Upper lobe of right lung (tissue), 1 donor: ENCODE measurements at regions not wholly inside any gene's neighbourhood (a gene's known extent, or its start where the extent isn't known, plus 50 kb on each side); places are given as distances from the start of the nearest gene placed in this dataset.
"Not testable (repeated sequence)": the region's sequence is repeated elsewhere in the genome, so short reads cannot be mapped to it uniquely, and the experiment has no call there.

Experiments
- ATAC-seq: fragments of 200-7000 bp; cut with Tn5 transposase; one replicate; pipeline ENCODE4 v1.9.1; 2020; ENCODE audit warnings: mild to moderate bottlenecking, moderate library complexity
- DNase-seq: peaks from one replicate; pipeline ENCODE4 v3.0.0-alpha.2; 2020
- H3K27ac ChIP-seq: fragments of 200-600 bp; one replicate; pipeline ENCODE4 v1.8.0; 2022
- H3K27me3 ChIP-seq: fragments of 200-600 bp; one replicate; pipeline ENCODE4 v1.8.0; 2022; ENCODE audit warnings: mild to moderate bottlenecking
- H3K36me3 ChIP-seq: fragments of 200-600 bp; one replicate; pipeline ENCODE4 v1.8.0; 2022
- H3K4me1 ChIP-seq: fragments of 200-600 bp; one replicate; pipeline ENCODE4 v1.8.0; 2022
- H3K4me3 ChIP-seq: fragments of 200-600 bp; one replicate; pipeline ENCODE4 v1.8.0; 2022; ENCODE audit warnings: mild to moderate bottlenecking
- H3K9me3 ChIP-seq: fragments of 200-600 bp; one replicate; pipeline ENCODE4 v1.8.0; 2022
- intact Hi-C: fragments of 100-400 bp; cut with DNase I; formaldehyde crosslinking; loops from one replicate; pipeline ENCODE4 v1.11.0; 2022
- TF ChIP-seq, protein P1 (sequence below): fragments of 200-600 bp; IDR thresholded peaks from one replicate; pipeline ENCODE4 v1.8.0; 2022; ENCODE audit warnings: antibody characterized with exemption
- donor health status: DM: no; HTN: yes; CAD: no; lungs with severe emphysema.

DNA sequence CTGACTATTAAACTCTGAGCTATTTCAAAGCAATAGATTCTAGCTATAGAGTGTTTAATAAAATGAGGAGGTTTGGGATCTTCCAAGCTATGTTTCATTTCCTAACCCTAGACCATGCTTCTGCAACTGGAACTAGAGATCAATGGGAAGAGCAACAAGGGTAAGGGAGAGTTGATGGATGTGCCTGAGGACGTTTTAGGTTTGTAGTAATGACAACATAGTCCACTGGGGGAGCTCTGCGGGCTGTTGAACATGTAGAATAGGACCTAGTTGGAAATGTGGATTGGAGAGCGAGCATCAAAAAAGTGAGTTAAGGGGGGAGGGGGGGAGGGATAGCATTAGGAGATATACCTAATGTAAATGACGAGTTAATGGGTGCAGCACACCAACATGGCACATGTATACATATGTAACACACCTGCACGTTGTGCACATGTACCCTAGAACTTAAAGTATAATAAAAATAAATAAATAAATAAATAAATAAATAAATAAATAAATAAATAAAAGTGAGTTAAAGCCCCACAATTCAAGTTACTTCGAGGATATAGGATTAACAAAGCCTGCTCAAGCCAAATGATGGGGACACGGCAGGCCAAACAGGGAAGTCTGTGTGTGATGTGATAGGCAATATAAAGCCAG lies 165.7 kb upstream of the HES1 start:
- peak; percentile 74 for ATAC-seq
- peaks cover 23% of the 10 kb centered on the region for H3K4me1 ChIP-seq
- H3K36me3 ChIP-seq, H3K4me3 ChIP-seq, H3K27ac ChIP-seq, DNase-seq, H3K27me3 ChIP-seq, H3K9me3 ChIP-seq, intact Hi-C loops: not testable (repeated sequence)
- TF ChIP-seq, protein P1, sequence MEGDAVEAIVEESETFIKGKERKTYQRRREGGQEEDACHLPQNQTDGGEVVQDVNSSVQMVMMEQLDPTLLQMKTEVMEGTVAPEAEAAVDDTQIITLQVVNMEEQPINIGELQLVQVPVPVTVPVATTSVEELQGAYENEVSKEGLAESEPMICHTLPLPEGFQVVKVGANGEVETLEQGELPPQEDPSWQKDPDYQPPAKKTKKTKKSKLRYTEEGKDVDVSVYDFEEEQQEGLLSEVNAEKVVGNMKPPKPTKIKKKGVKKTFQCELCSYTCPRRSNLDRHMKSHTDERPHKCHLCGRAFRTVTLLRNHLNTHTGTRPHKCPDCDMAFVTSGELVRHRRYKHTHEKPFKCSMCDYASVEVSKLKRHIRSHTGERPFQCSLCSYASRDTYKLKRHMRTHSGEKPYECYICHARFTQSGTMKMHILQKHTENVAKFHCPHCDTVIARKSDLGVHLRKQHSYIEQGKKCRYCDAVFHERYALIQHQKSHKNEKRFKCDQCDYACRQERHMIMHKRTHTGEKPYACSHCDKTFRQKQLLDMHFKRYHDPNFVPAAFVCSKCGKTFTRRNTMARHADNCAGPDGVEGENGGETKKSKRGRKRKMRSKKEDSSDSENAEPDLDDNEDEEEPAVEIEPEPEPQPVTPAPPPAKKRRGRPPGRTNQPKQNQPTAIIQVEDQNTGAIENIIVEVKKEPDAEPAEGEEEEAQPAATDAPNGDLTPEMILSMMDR = peak; percentile 41

DNA sequence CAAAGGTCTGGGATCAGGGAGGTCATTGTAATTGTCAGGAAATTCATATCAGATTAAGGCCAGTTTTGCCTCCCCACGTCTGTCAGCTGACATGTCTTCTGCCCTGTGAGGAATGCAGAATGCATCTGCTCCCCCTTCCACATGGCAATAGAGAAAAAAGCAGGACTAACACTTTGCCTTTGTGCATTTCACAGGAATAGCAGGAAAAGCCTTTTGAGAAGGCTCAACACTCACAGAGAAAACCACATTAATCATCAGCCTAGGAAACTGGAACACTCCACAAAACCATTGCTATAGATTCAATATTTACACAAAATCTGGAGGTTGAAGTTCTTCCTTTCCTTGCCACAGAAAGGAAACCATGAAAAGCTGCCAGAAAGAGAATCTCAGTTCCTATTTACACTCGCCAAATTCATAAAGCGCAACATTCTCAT lies 165.2 kb upstream of the HES1 start:
- Histone ChIP-seq H3K27me3 (no peaks in the 10 kb centered on the region), H3K27ac (no peak overlapping the region), H3K4me1 (peaks cover 24% of the 10 kb centered on the region), H3K4me3 (no peak overlapping the region), H3K9me3 (no peaks in the 10 kb centered on the region), H3K36me3 (no peaks in the 10 kb centered on the region)
- ATAC-seq (no peak), DNase-seq (no peak)
- TF ChIP-seq, protein P1 = no peak
- intact Hi-C loops = no loop called here

DNA sequence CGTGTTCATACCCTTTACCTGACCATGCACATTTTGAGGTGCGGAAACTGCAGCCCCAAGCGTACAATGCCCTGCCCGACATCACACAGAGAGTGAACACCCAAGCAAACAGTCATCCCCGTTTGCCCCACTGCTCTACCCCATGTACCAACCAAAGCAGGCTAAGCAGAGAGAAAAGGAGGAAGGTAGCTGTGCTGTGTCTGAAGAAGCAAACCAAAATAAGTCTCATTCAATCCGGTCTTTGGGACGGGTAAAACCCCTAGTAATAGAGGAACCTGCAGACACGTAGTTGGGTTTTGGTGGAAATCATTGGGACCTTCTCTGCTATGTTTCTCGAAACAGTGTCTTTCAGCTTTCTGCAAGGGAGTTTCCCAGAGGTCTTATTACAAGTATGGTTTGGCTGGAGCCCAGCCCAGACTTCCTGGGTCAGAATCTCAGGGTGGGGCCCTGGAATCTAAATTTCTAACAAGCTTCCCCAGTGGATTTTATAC lies 164.6 kb upstream of the HES1 start:
- H3K4me1 ChIP-seq = peaks cover 24% of the 10 kb centered on the region
- no peaks in the 10 kb centered on the region for H3K36me3 ChIP-seq
- no peak overlapping the region for H3K27ac ChIP-seq
- no peak overlapping the region for H3K4me3 ChIP-seq
- TF ChIP-seq, protein P1 = no peak
- intact Hi-C loops = no loop called here
- H3K27me3 ChIP-seq = no peaks in the 10 kb centered on the region
- ATAC-seq (peak; percentile 66), DNase-seq (no peak)
- H3K9me3 ChIP-seq = no peaks in the 10 kb centered on the region

DNA sequence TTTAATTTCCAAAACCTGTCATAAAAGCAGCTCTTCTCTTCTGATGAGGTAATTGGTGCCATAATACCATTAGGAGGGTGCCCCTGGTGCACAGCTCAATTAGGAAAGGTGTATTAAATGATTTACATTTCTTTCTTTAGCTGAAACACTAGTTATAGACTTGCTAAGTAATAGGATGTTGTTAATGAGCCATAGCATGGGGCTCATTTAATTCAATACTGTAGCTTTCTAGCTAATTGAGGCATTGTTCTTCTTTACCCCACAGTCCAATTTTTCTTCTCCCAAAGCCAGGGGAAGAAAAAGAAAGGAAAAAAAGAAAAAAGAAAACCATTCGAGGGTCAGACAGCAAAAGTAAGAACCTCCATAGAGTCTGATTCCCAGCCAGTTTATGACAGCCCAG lies 164.0 kb upstream of the HES1 start:
- Histone ChIP-seq H3K4me1 (peaks cover 24% of the 10 kb centered on the region), H3K27me3 (no peaks in the 10 kb centered on the region), H3K27ac (no peak overlapping the region), H3K4me3 (no peak overlapping the region), H3K9me3 (no peaks in the 10 kb centered on the region), H3K36me3 (no peaks in the 10 kb centered on the region)
- intact Hi-C loops = no loop called here
- no peak for DNase-seq
- ATAC-seq = no peak
- TF ChIP-seq, protein P1 = no peak

DNA sequence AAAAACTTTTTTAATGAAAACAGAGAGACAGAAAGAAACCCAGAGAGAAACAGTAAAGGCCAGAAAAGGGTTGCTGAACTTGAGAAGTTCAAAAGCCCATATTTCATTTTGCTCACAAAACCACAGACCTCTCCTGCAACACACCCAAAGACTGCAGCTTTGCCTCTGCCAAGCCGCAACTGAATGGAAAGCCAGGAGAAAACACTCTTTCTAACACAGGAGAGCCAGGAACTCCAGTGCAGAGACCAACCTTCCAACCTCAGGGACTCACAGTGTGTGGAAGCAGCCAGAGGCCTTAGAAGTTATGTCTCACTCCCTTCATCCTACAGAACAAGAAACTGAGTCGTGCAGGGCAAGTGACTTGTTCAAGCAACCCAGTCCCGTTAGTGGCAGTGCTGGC lies 163.1 kb upstream of the HES1 start:
- intact Hi-C loops = no loop called here

More for the DNA sequence above, 163.1 kb upstream of the HES1 start:
- no peak overlapping the region for H3K4me3 ChIP-seq
- no peak overlapping the region for H3K27ac ChIP-seq
- DNase-seq = no peak
- ATAC-seq = no peak
- no peaks in the 10 kb centered on the region for H3K27me3 ChIP-seq
- no peaks in the 10 kb centered on the region for H3K36me3 ChIP-seq
- H3K9me3 ChIP-seq = no peaks in the 10 kb centered on the region
- TF ChIP-seq, protein P1 = no peak
- peaks cover 24% of the 10 kb centered on the region for H3K4me1 ChIP-seq
